B cell (primary cell): ENCODE measurements at regions not wholly inside any gene's neighbourhood (a gene's known extent, or its start where the extent isn't known, plus 50 kb on each side); places are given as distances from the start of the nearest gene placed in this dataset.

Experiments used
- ATAC-seq: fragments of 200-7000 bp; cut with Tn5 transposase; one replicate; pipeline ENCODE4 v1.10.0; 2021; ENCODE audit warnings: low read depth, mild to moderate bottlenecking, moderate number of reproducible peaks, moderate library complexity
- CTCF ChIA-PET: fragments of 350-600 bp; sonication (Branson Sonifier 250); formaldehyde crosslinking; loops from one replicate; lab custom pipeline; 2021; ENCODE audit warnings: antibody characterized with exemption, inconsistent platforms; lab: Charles Lee
- POLR2A ChIA-PET: fragments of 350-600 bp; sonication (Branson Sonifier 250); formaldehyde crosslinking; loops from one replicate; lab custom pipeline; 2021; ENCODE audit warnings: antibody characterized with exemption; lab: Charles Lee
- DNase-seq: peaks from one replicate; pipeline ENCODE4 v3.0.0; 2013
- H2AFZ ChIP-seq: 2 replicates; pipeline ENCODE4 v1.6.1; 2012; ENCODE audit warnings: mild to moderate bottlenecking, low read depth, low read length; ENCODE audit not compliant: insufficient read depth, poor library complexity, severe bottlenecking
- H3K27ac ChIP-seq, 2 donors: 1 replicate in 1 of 2; 2 replicates in 1 of 2; pipeline ENCODE4 v1.5.1; 2012 to 2013; ENCODE audit warnings: low read length in 2 of 2, mild to moderate bottlenecking in 2 of 2, moderate library complexity in 1 of 2
- H3K27me3 ChIP-seq, 4 experiments: fragments of 200-600 bp in 1 of 4; sonication (generic) in 1 of 4; replicated peaks in 1 of 4; 1 replicate in 2 of 4; 2 replicates in 2 of 4; pipeline versions ENCODE4 v1.6.1 to v1.7.0; 2013 to 2016; ENCODE audit warnings: low read length in 3 of 4, mild to moderate bottlenecking in 2 of 4, mixed read lengths in 1 of 4, moderate library complexity in 1 of 4; ENCODE audit not compliant: insufficient read depth in 4 of 4, control insufficient read depth in 3 of 4; ENCODE audit errors: control extremely low read depth in 1 of 4
- H3K36me3 ChIP-seq, 2 experiments: replicated peaks in 1 of 2; 1 replicate in 1 of 2; 2 replicates in 1 of 2; pipeline versions ENCODE4 v1.6.1 to v1.7.1; 2013; ENCODE audit warnings: low read length in 1 of 2; ENCODE audit not compliant: insufficient read depth in 2 of 2, control insufficient read depth in 1 of 2; ENCODE audit errors: control extremely low read depth in 1 of 2, extremely low read depth in 1 of 2
- H3K4me1 ChIP-seq, 2 donors: fragments of 200-600 bp in 1 of 2; sonication (generic) in 1 of 2; 1 replicate in 1 of 2; 2 replicates in 1 of 2; pipeline versions ENCODE4 v1.5.1 to v1.6.1; 2013 to 2017; ENCODE audit warnings: low read length in 2 of 2; ENCODE audit not compliant: control insufficient read depth in 2 of 2, insufficient read depth in 2 of 2
- H3K4me2 ChIP-seq: replicated peaks from 2 replicates; pipeline ENCODE3; 2012; ENCODE audit warnings: mild to moderate bottlenecking, low read depth, low read length; ENCODE audit not compliant: poor library complexity, severe bottlenecking
- H3K4me3 ChIP-seq, 5 experiments: fragments of 200-600 bp in 1 of 5; sonication (generic) in 1 of 5; 1 replicate in 3 of 5; 2 replicates in 2 of 5; pipeline versions ENCODE4 v1.5.1 to v1.7.0; 2011 to 2016; ENCODE audit warnings: low read length in 4 of 5, mild to moderate bottlenecking in 4 of 5, low read depth in 2 of 5, control low read depth in 1 of 5, moderate library complexity in 1 of 5; ENCODE audit not compliant: insufficient read depth in 1 of 5; ENCODE audit errors: control extremely low read depth in 1 of 5, extremely low read depth in 1 of 5
- H3K79me2 ChIP-seq: fragments of 200-600 bp; sonication (generic); one replicate; pipeline ENCODE4 v1.6.0; 2016; ENCODE audit warnings: low read length; ENCODE audit not compliant: control insufficient read depth, insufficient read depth
- H3K9ac ChIP-seq: fragments of 200-600 bp; sonication (generic); 2 replicates; pipeline ENCODE4 v1.6.1; 2017; ENCODE audit warnings: mild to moderate bottlenecking, low read length, moderate library complexity
- H3K9me3 ChIP-seq, 3 donors: one replicate each; pipeline versions ENCODE4 v1.6.1 to v1.7.1; 2013; ENCODE audit warnings: low read length in 2 of 3; ENCODE audit not compliant: control insufficient read depth in 2 of 3, insufficient read depth in 1 of 3; ENCODE audit errors: control extremely low read depth in 1 of 3
- H4K20me1 ChIP-seq: 2 replicates; pipeline ENCODE4 v1.6.0; 2012; ENCODE audit warnings: mild to moderate bottlenecking, low read length; ENCODE audit not compliant: insufficient read depth, control insufficient read depth, poor library complexity, severe bottlenecking
- H3K27ac Mint-ChIP-seq: one replicate; pipeline ENCODE4 v1.8.0; 2021; ENCODE audit warnings: mixed read lengths
- H3K27me3 Mint-ChIP-seq: one replicate; pipeline ENCODE4 v1.8.0; 2021; ENCODE audit warnings: mixed read lengths
- H3K4me1 Mint-ChIP-seq: one replicate; pipeline ENCODE4 v1.8.0; 2021; ENCODE audit warnings: mixed read lengths
- H3K4me3 Mint-ChIP-seq: one replicate; pipeline ENCODE4 v1.8.0; 2021; ENCODE audit warnings: mixed read lengths
- H3K9me3 Mint-ChIP-seq: one replicate; pipeline ENCODE4 v1.8.0; 2022; ENCODE audit warnings: mixed read lengths; ENCODE audit not compliant: insufficient read depth
- EZH2 ChIP-seq: IDR thresholded peaks from 2 replicates; pipeline ENCODE4 v1.6.1; 2012; ENCODE audit warnings: borderline replicate concordance, low read depth, mild to moderate bottlenecking, moderate library complexity, low read length; ENCODE audit not compliant: insufficient read depth, poor library complexity, severe bottlenecking
- WGBS: methylation state at CpG from one replicate; pipeline ENCODE4 v1.1.5; 2013; ENCODE audit warnings: missing lambda C conversion rate; ENCODE audit not compliant: insufficient coverage; 5-methylcytosine and 5-hydroxymethylcytosine counted together
- intact Hi-C: fragments of 100-400 bp; cut with micrococcal nuclease; formaldehyde crosslinking; loops from one replicate; pipeline ENCODE4 v1.10.0; 2022
- TF ChIP-seq, protein P1 (sequence below): fragments of 200-600 bp; IDR thresholded peaks from one replicate; pipeline ENCODE4 v1.8.0; 2022; ENCODE audit warnings: antibody characterized with exemption, mild to moderate bottlenecking

- WGBS, result no CpG with 5 or more reads among the region's 1 CpG
- Histone ChIP-seq H3K27me3 (no peaks in the 10 kb centered on the region), H3K4me1 (no peaks in the 10 kb centered on the region), H3K36me3 (no peaks in the 10 kb centered on the region), H3K9ac (no peak overlapping the region), H2AFZ (no peak overlapping the region), H3K9me3 (no peaks in the 10 kb centered on the region), H3K4me3 (no peak overlapping the region), H4K20me1 (no peaks in the 10 kb centered on the region), H3K79me2 (no peaks in the 10 kb centered on the region), H3K27ac (no peak overlapping the region), H3K4me2 (no peak overlapping the region)
- no peaks in the 10 kb centered on the region for H3K9me3 Mint-ChIP-seq
- ChIA-PET CTCF (no interaction called here), POLR2A (no interaction called here)
- no peak overlapping the region for H3K4me3 Mint-ChIP-seq
- H3K27ac Mint-ChIP-seq, result no peak overlapping the region
- intact Hi-C loops, result no loop called here
- DNase-seq (no peak), ATAC-seq (no peak)
- H3K4me1 Mint-ChIP-seq, result no peaks in the 10 kb centered on the region
- TF ChIP-seq, protein P1, sequence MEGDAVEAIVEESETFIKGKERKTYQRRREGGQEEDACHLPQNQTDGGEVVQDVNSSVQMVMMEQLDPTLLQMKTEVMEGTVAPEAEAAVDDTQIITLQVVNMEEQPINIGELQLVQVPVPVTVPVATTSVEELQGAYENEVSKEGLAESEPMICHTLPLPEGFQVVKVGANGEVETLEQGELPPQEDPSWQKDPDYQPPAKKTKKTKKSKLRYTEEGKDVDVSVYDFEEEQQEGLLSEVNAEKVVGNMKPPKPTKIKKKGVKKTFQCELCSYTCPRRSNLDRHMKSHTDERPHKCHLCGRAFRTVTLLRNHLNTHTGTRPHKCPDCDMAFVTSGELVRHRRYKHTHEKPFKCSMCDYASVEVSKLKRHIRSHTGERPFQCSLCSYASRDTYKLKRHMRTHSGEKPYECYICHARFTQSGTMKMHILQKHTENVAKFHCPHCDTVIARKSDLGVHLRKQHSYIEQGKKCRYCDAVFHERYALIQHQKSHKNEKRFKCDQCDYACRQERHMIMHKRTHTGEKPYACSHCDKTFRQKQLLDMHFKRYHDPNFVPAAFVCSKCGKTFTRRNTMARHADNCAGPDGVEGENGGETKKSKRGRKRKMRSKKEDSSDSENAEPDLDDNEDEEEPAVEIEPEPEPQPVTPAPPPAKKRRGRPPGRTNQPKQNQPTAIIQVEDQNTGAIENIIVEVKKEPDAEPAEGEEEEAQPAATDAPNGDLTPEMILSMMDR, result no peak
- TF ChIP-seq EZH2, result no peak
- H3K27me3 Mint-ChIP-seq, result no peaks in the 10 kb centered on the region
These were observed 864.1 kb downstream of the HACE1 start for GRCh38 chr6:103995571-103995970.

GRCh38 chr6:103983860-103984259 lies 875.9 kb downstream of the HACE1 start:
- H3K4me2 ChIP-seq, result no peak overlapping the region
- TF ChIP-seq EZH2, result no peak
- TF ChIP-seq, protein P1, result no peak
- H3K9ac ChIP-seq, result no peak overlapping the region
- H3K27ac ChIP-seq, result no peak overlapping the region
- CTCF ChIA-PET, result interaction anchor here (0.9 kb wide), 1 partner anchor 10 kb away, joined by 3 read pairs; no protein-coding TSS in a partner anchor
- H3K4me1 ChIP-seq, result no peaks in the 10 kb centered on the region
- no peak for DNase-seq
- intact Hi-C loops, result no loop called here
- H3K27me3 Mint-ChIP-seq, result no peaks in the 10 kb centered on the region
- H3K4me3 Mint-ChIP-seq, result no peak overlapping the region
- H3K27me3 ChIP-seq, result no peaks in the 10 kb centered on the region
- no peak overlapping the region for H3K27ac Mint-ChIP-seq
- no peaks in the 10 kb centered on the region for H3K9me3 ChIP-seq
- POLR2A ChIA-PET, result no interaction called here
- H3K79me2 ChIP-seq, result no peaks in the 10 kb centered on the region
- peaks cover 2% of the 10 kb centered on the region for H3K9me3 Mint-ChIP-seq
- no peaks in the 10 kb centered on the region for H3K36me3 ChIP-seq
- no peak overlapping the region for H2AFZ ChIP-seq
- no peaks in the 10 kb centered on the region for H3K4me1 Mint-ChIP-seq
- 89% methylated on average over 6 of the region's 6 CpGs for WGBS
- no peaks in the 10 kb centered on the region for H4K20me1 ChIP-seq
- H3K4me3 ChIP-seq, result no peak overlapping the region
- ATAC-seq, result no peak
